Gastrocnemius medialis (tissue), 4 donors: ENCODE measurements at regions not wholly inside any gene's neighbourhood (a gene's known extent, or its start where the extent isn't known, plus 50 kb on each side); places are given as distances from the start of the nearest gene placed in this dataset.
A peak's percentile ranks its signal among the peaks of the same experiment; 100 is the strongest.

Source experiments
- ATAC-seq, 2 donors: fragments of 150-250 bp; one replicate each; pipeline ENCODE4 v1.9.1; 2016
- DNase-seq, 2 donors: peaks; one replicate each; pipeline ENCODE4 v3.0.0-alpha.2; 2019
- H3K27ac ChIP-seq, 4 donors: fragments of 200-600 bp; sonication (generic); 1 replicate in 1 of 4; 2 replicates in 3 of 4; pipeline ENCODE4 v1.5.1; 2016 to 2018; ENCODE audit warnings: mild to moderate bottlenecking in 2 of 4, moderate library complexity in 1 of 4
- H3K27me3 ChIP-seq, 3 donors: fragments of 200-600 bp; sonication (generic) in 2 of 3; 1 replicate in 1 of 3; 2 replicates in 2 of 3; pipeline versions ENCODE4 v1.5.1 to v1.6.0; 2016 to 2019; ENCODE audit warnings: mild to moderate bottlenecking in 1 of 3, moderate library complexity in 1 of 3
- H3K36me3 ChIP-seq, 2 donors: fragments of 200-600 bp; sonication (generic) in 1 of 2; one replicate each; pipeline ENCODE4 v1.5.1; 2017 to 2018
- H3K4me1 ChIP-seq, 2 donors: fragments of 200-600 bp; sonication (generic) in 1 of 2; one replicate each; pipeline ENCODE4 v1.5.1; 2016 to 2017; ENCODE audit warnings: mild to moderate bottlenecking in 2 of 2
- H3K4me3 ChIP-seq, 4 donors: fragments of 200-600 bp; sonication (generic) in 3 of 4; 1 replicate in 1 of 4; 2 replicates in 3 of 4; pipeline ENCODE4 v1.5.1; 2016 to 2019; ENCODE audit warnings: mild to moderate bottlenecking in 2 of 4
- H3K9me3 ChIP-seq, 3 donors: fragments of 200-600 bp; sonication (generic) in 2 of 3; 1 replicate in 1 of 3; 2 replicates in 2 of 3; pipeline ENCODE4 v1.5.1; 2016 to 2019
- POLR2A ChIP-seq, 2 donors: fragments of 450-650 bp; IDR thresholded peaks; one replicate each; pipeline ENCODE4 v1.6.1; 2017; ENCODE audit warnings: antibody characterized with exemption in 2 of 2, mild to moderate bottlenecking in 2 of 2, moderate library complexity in 2 of 2
- in situ Hi-C, 4 donors: fragments of 200-750 bp; cut with MboI; loops; one replicate each; pipeline versions ENCODE4 v1.15.0 to v1.8.0; 2017; ENCODE audit warnings: low sequenced_read_pairs in 4 of 4
- intact Hi-C: fragments of 100-400 bp; cut with DNase I; formaldehyde crosslinking; loops from one replicate; pipeline ENCODE4 v1.15.1; 2023; ENCODE audit warnings: low total_unique reads
- TF ChIP-seq, protein P1 (sequence below), 5 experiments: fragments of 450-650 bp in 3 of 5; fragments of 200-600 bp in 2 of 5; sonication (generic) in 2 of 5; IDR thresholded peaks in 4 of 5; conservative IDR thresholded peaks in 1 of 5; 1 replicate in 4 of 5; 2 replicates in 1 of 5; pipeline ENCODE4 v1.5.1; 2016 to 2019; ENCODE audit warnings: antibody characterized with exemption in 5 of 5, mild to moderate bottlenecking in 3 of 5, moderate library complexity in 3 of 5

DNA sequence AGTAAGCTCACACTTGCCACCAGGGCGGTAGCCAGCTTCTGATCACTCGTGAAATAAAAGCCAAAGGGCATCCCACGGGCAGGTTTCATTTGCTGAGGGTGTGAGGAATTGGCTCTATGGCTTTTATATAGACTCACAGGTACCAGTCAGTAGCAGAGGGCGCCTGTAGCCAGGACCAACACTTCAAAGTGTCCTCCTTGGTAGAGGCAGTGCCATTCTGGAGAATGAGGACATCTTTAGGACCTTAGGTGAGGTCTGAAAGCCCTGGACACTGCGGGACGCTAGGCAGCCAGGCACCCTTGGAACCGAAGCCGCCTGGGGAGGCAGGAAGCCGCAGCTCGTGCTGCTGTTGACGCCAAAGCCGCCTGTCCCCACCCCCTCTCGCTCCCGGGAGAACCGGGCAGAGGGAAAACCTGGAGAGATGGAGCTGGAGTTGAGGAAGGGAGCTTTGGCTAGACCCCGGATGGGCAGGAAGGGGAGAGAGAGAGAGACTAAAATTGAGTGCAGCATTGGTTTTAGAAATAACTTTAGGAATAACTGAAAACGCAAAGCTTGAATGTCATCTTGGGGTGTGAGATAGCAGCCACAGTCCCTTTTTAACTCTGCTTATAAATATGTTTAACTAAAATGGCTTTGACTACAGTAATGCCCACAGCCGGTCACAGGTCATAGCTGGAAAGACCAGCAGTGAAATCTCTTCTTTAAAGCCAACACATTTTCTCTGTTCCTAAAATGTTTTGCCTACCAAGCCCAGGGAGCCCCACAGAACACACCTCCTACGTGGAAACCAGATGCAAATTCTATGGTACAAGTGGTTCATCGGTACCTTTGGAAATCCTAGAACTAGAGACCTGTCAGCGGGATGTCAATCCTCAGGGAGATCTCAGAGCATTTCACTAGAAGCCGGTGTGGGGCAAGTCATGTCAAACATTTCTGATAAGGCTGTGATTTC lies 128.5 kb upstream of the CDYL start:
- DNase-seq: peak; percentile 80 to 85
- Histone ChIP-seq H3K4me3 (peak overlapping the region; percentile 44 to 56 (median 50)), H3K9me3 (no peaks in the 10 kb centered on the region), H3K27me3 (no peaks in the 10 kb centered on the region), H3K4me1 (peaks cover 4 to 6% of the 10 kb centered on the region in 2 donors), H3K27ac (peak overlapping the region; percentile 80 to 85 (median 84)), H3K36me3 (no peaks in the 10 kb centered on the region)
- in situ Hi-C loops (no loop called here), intact Hi-C loops (loop anchor here (1.0 kb wide), 1 partner anchor 129 kb away; the partner anchor contains the start of gene CDYL)
- ATAC-seq: peak; percentile 96
- peak; percentile 64 to 70 for TF ChIP-seq POLR2A (IDR thresholded peaks at IDR 0.05)
- TF ChIP-seq, protein P1, sequence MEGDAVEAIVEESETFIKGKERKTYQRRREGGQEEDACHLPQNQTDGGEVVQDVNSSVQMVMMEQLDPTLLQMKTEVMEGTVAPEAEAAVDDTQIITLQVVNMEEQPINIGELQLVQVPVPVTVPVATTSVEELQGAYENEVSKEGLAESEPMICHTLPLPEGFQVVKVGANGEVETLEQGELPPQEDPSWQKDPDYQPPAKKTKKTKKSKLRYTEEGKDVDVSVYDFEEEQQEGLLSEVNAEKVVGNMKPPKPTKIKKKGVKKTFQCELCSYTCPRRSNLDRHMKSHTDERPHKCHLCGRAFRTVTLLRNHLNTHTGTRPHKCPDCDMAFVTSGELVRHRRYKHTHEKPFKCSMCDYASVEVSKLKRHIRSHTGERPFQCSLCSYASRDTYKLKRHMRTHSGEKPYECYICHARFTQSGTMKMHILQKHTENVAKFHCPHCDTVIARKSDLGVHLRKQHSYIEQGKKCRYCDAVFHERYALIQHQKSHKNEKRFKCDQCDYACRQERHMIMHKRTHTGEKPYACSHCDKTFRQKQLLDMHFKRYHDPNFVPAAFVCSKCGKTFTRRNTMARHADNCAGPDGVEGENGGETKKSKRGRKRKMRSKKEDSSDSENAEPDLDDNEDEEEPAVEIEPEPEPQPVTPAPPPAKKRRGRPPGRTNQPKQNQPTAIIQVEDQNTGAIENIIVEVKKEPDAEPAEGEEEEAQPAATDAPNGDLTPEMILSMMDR (IDR thresholded peaks at IDR 0.05 in 4 of 5, conservative IDR thresholded peaks at IDR 0.05 in 1 of 5): peak in 1 of 5 experiments; percentile 10

GRCh38 chr6:4645713-4646360 lies 130.4 kb upstream of the CDYL start:
- Histone ChIP-seq H3K36me3 (no peaks in the 10 kb centered on the region), H3K9me3 (no peaks in the 10 kb centered on the region), H3K4me3 (no peak overlapping the region), H3K27me3 (no peaks in the 10 kb centered on the region), H3K4me1 (peaks cover 4 to 6% of the 10 kb centered on the region in 2 donors), H3K27ac (no peak overlapping the region)
- ATAC-seq (no peak), DNase-seq (no peak)
- TF ChIP-seq POLR2A (IDR thresholded peaks at IDR 0.05): no peak
- TF ChIP-seq, protein P1 (IDR thresholded peaks at IDR 0.05 in 4 of 5, conservative IDR thresholded peaks at IDR 0.05 in 1 of 5): no peak
- intact Hi-C loops (no loop called here), in situ Hi-C loops (no loop called here)

DNA sequence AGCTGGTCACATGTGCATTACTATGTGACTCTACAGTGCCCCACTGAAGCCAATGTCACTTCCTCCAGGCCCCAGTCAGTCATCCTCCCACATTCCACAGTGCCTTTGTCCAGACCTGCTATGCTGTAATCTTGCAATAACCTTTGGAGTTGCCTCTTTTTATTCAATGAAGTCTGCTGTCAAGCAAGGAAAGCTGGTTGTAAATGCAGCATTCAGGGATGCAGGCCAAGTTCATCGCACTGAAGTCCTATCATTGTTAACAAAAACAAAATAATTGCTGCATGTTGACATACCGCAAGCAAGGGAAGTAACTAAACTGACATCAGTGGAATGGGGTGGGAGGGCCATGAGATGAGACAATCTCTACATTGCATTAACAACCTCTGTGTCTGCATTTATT lies 131.2 kb upstream of the CDYL start:
- in situ Hi-C loops: no loop called here
- H3K27ac ChIP-seq: no peak overlapping the region
- ATAC-seq (no peak), DNase-seq (no peak)
- TF ChIP-seq POLR2A (IDR thresholded peaks at IDR 0.05): no peak
- H3K36me3 ChIP-seq: no peaks in the 10 kb centered on the region
- H3K27me3 ChIP-seq: no peaks in the 10 kb centered on the region
- peaks cover 4 to 6% of the 10 kb centered on the region in 2 donors for H3K4me1 ChIP-seq
- H3K9me3 ChIP-seq: no peaks in the 10 kb centered on the region
- intact Hi-C loops: no loop called here
- no peak overlapping the region for H3K4me3 ChIP-seq

GRCh38 chr6:4641461-4641860 lies 134.7 kb upstream of the CDYL start:
- no peak for TF ChIP-seq POLR2A (IDR thresholded peaks at IDR 0.05)
- TF ChIP-seq, protein P1 (IDR thresholded peaks at IDR 0.05 in 4 of 5, conservative IDR thresholded peaks at IDR 0.05 in 1 of 5): no peak
- Histone ChIP-seq H3K27me3 (no peaks in the 10 kb centered on the region), H3K9me3 (no peaks in the 10 kb centered on the region), H3K4me1 (peaks cover 8 to 12% of the 10 kb centered on the region in 2 donors), H3K27ac (no peak overlapping the region), H3K36me3 (no peaks in the 10 kb centered on the region), H3K4me3 (no peak overlapping the region)
- in situ Hi-C loops (no loop called here), intact Hi-C loops (no loop called here)
- no peak for DNase-seq
- no peak for ATAC-seq

DNA sequence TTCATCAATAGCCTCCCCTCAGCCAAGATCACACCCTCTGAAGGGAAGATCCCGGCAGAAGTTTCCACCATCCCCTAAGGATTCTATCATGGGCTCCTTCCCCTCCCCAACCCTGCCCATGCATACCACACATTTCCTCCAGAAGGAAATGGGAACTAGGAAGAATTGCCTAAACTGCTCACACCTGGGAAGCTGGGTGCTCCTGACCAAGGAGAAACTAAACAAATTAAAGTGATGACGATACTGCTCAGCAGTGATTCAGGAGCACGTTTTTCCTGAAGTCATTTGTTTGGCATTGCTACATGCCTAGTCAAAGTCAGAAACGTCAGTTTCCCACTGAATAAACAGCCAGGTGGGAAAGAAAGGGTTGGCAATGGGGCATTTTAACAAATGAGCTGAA lies 136.1 kb upstream of the CDYL start:
- Histone ChIP-seq H3K27ac (no peak overlapping the region), H3K4me3 (no peak overlapping the region), H3K36me3 (no peaks in the 10 kb centered on the region), H3K4me1 (peaks cover 16 to 19% of the 10 kb centered on the region in 2 donors), H3K9me3 (no peaks in the 10 kb centered on the region), H3K27me3 (no peaks in the 10 kb centered on the region)
- in situ Hi-C loops: no loop called here
- intact Hi-C loops: no loop called here
- ATAC-seq (no peak), DNase-seq (no peak)
- no peak for TF ChIP-seq POLR2A (IDR thresholded peaks at IDR 0.05)
- TF ChIP-seq, protein P1 (IDR thresholded peaks at IDR 0.05 in 4 of 5, conservative IDR thresholded peaks at IDR 0.05 in 1 of 5): no peak
